LoVo (cell line): ENCODE measurements at regions not wholly inside any gene's neighbourhood (a gene's known extent, or its start where the extent isn't known, plus 50 kb on each side); places are given as distances from the start of the nearest gene placed in this dataset.

Experiments used
- DNase-seq: peaks from one replicate; pipeline ENCODE4 v3.0.0-alpha.2; 2016; ENCODE audit warnings: low spot score

DNA sequence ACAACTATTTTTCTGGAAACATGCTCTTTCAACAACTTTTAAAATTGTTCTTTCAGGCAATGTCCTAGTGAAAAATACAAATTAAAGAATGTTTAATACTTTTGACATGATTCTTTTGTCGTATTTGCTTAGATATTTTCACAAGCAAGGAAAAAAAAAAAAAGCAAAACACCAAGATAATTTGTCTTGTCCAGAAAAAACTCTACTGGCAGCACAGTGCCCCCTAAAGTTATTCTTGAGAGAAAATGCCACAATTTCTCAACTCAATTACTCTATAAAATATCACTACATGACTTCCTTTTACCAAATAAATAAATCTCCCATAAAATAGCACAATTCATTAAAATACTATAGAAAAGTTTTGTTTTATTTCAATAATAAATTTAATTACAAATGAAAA, 652.5 kb upstream of the EPHA7 start:
- DNase-seq: peak; percentile 2

DNA sequence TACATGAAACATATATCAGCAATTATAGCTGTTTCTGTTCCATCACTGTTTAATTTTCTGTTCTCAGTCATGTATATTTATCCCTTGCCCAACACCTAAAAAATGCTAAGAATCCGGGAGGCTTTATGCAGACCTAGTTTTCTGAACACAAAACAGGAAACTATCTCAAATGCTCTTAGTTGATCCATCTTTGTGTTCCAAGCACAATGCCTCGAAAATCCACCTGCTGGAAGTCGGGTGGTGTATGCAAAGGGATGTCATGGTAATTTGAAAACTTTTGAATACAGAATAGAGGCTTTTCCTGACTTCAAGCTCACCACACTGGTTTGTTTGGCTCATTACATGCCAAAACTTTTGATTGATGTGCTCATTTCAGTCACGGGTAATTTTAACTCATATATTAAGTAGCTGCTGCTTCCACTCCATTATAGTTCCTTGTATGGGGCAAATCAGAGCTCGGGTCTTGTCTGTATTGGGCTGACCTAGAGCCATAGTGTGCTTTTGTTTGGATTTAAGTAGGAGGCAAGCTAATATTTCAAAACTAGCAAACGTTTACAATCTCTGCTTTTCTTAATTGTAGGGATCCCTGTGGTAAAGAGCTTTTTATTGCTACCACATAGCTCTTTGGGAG, 646.5 kb upstream of the EPHA7 start:
- no peak for DNase-seq

DNA sequence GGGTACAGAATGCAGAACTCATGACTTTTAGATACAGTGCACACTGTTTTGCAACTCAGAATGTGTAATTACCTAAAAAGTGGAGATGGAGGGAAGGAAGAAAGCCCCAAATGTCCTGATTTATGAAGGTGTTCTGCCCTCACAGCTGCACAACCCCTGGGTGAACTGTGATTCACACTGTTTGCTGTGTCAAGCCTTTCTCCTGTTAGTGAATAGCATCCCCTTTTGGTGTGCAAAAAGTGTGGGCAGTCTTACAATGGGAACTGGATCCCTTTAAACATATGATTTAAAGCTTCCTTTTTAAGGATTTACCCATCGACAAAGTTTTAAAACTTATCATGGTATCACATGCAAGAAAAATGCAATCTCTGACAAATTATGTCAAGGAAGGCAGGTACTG, 633.4 kb upstream of the EPHA7 start:
- DNase-seq: no peak

GRCh38 chr6:94050515-94050914, 631.2 kb upstream of the EPHA7 start:
- no peak for DNase-seq

- no peak for DNase-seq
These were observed 629.6 kb upstream of the EPHA7 start for GRCh38 chr6:94049001-94049400.

- no peak for DNase-seq
These were observed 625.9 kb upstream of the EPHA7 start for GRCh38 chr6:94045099-94045829.

GRCh38 chr6:94041945-94042709, 622.8 kb upstream of the EPHA7 start:
- no peak for DNase-seq

DNA sequence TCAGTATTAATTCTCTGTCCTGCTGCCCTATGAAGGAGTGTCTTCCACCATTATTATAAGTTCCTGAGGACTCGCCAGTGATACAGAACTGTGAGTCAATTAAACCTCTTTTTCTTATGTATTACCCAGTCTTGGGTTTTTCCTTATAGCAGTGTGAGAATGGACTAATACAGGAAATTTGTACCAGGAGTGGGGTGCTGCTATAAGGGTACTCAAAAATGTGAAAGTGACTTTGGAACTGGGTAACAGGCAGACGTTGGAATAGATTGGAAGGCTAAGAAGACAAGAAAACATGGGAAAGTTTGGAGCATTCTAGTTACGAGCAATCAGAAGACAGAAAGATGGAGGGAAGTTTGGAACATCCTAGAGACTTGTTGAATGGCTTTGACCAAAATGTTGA, 616.7 kb upstream of the EPHA7 start:
- no peak for DNase-seq

- no peak for DNase-seq
These were observed 608.0 kb upstream of the EPHA7 start for GRCh38 chr6:94027374-94027773.

GRCh38 chr6:94026575-94026974, 607.2 kb upstream of the EPHA7 start:
- DNase-seq: no peak

DNA sequence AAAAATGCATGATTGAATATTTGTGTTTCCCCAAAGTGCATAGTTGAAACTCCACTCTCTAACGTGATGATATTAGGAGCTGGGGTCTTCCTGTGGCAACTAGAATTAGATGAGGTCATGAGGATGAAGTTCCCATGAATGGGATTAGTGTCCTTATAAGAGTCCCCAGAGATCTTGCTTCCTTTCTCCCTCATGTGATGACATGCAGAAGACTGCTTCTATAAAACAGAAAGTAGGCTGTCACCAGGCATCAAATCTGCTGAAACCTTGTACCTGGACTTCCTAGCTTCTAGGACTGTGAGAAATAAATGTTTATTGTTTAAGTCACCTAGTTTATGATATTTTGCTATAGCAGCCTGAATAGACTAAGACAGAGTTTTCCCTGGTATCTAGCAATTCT, 586.5 kb upstream of the EPHA7 start:
- no peak for DNase-seq

DNA sequence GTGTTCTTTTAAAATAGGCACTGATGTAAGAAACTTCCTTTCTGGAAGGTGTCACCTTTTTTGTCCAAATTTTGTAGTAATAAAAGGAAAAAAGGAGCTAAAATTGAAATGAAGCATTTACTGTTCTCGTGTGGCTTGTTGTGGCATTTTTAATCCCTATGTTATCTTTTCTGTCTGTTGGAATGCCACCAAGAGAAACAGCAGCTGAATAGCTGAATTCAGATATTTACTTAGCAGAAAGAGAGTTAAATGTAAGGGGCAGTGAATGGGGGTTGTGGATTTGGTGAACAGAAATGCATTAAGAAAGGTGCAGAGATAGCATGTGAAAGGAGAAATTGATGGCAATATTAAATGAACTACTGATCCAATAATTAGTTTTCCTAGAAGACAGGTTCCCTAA, 573.6 kb upstream of the EPHA7 start:
- no peak for DNase-seq

- no peak for DNase-seq
These were observed 570.3 kb upstream of the EPHA7 start for GRCh38 chr6:93989630-93990029.

DNA sequence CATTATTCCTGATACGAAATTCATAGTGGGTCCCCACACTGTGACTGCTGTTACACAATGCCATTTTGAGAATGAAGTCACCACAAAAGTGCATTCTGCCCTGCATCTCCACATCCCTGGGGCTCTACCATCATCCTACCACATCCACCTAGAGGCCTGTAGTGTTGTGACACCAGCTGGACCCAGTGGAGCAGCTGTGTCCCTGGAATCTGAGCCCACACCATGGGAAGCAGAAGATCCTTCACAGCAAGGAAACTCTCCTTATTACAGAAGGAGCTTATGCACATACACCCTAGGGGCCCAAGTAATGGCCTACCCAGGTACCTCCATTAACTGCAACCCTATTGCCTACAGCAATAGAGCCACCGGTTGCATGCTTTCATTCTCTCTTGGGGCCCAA, 566.6 kb upstream of the EPHA7 start:
- no peak for DNase-seq

DNA sequence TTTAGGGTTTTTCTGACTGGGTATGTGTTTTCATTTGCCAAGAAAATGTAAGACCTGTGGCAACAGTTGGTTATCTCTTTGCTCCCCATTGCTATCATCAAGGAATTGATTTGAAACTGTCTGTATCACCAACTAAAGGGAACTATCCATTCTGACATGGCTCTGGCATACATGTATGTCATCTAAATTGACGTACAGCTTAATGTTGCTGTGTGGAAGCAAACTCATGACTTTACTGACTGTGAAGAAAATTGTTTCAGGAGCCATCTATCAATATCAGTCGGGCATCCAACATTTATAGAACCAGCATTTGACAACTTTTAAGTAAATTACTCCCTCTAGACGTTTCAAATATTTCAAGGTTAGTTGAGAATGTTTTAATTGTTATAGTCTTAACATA, 555.8 kb upstream of the EPHA7 start:
- DNase-seq: no peak

GRCh38 chr6:93974332-93974731, 555.0 kb upstream of the EPHA7 start:
- no peak for DNase-seq

GRCh38 chr6:93972791-93973190, 553.4 kb upstream of the EPHA7 start:
- no peak for DNase-seq

- DNase-seq: no peak
These were observed 551.3 kb upstream of the EPHA7 start for GRCh38 chr6:93970684-93971083.

- peak; percentile 39 for DNase-seq
These were observed 548.8 kb upstream of the EPHA7 start for GRCh38 chr6:93968126-93968525.

DNA sequence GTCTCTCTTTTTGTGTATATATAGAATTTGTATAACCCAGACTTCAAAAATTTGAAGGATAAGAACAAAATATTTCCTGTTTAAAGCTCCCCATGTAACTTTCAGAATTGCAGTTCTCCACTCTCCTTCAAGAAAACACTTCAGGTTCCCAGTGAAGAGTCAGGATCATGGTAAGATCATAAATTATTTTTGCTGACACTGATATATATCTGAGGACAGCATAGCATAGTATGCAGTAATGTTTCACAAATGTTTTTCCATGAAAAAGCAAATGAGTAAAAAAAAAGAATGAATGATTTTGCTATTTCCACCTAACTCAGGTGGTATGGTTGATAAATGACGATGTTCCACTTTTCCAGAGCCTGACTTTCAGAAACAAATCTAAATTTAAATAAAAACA, 545.6 kb upstream of the EPHA7 start:
- DNase-seq: no peak

DNA sequence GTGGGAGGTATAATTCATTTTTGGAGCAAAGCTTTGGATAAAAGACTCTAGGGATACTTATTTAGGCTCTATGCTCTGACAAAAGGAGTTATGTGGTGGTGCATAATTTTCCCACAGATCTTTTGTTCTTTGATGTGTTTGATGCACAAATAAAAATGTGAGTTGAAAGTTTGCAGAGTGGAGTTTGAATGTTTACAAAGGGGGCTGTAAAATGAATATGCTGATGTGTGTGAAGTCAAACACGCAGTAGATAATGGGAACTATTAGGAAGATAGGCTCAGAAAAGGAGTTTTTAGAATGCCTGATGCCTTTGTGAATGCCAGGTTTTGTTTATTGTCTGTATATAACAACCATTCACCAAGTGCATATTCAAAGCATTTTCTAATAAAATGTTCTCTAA, 545.0 kb upstream of the EPHA7 start:
- no peak for DNase-seq

DNA sequence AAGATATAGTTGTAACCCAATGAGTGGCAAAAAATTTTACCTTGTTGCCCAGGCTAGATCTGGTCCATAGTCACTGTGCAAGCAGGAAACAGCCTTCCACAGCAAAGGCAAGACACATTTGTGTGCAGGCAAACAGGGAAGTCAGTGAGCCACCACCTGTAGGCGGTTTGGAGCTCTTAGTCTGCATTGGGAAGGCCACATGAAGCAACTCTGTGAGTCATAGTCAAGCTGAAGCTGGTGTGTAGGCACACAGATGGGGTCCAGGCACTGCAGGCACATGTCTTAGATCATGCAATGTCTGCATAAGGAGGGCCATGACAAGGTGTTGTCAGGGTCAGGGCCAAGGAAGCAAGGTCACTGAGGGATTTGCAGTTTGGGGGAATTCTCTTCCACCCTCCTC, 543.2 kb upstream of the EPHA7 start:
- DNase-seq: no peak

- DNase-seq: no peak
These were observed 535.2 kb upstream of the EPHA7 start for GRCh38 chr6:93954584-93954983.
